Endothelial cell (in vitro differentiated cells): ENCODE measurements at regions not wholly inside any gene's neighbourhood (a gene's known extent, or its start where the extent isn't known, plus 50 kb on each side); places are given as distances from the start of the nearest gene placed in this dataset.

Experiments
- DNase-seq: peaks from one replicate; pipeline ENCODE4 v3.0.0; 2021; ENCODE audit warnings: low spot score
- H3K27ac Mint-ChIP-seq: one replicate; pipeline ENCODE4 v1.8.0; 2021; ENCODE audit warnings: mixed read lengths, inconsistent platforms; ENCODE audit not compliant: unreplicated experiment
- H3K27me3 Mint-ChIP-seq: one replicate; pipeline ENCODE4 v1.8.0; 2021; ENCODE audit warnings: mild to moderate bottlenecking, moderate library complexity, mixed read lengths, inconsistent platforms; ENCODE audit not compliant: unreplicated experiment
- H3K36me3 Mint-ChIP-seq: one replicate; pipeline ENCODE4 v1.8.0; 2021; ENCODE audit warnings: mild to moderate bottlenecking, low read depth, mixed read lengths, inconsistent platforms; ENCODE audit not compliant: unreplicated experiment
- H3K4me1 Mint-ChIP-seq: one replicate; pipeline ENCODE4 v1.8.0; 2021; ENCODE audit warnings: mild to moderate bottlenecking, mixed read lengths, inconsistent platforms; ENCODE audit not compliant: unreplicated experiment
- H3K4me3 Mint-ChIP-seq: one replicate; pipeline ENCODE4 v1.8.0; 2021; ENCODE audit warnings: mild to moderate bottlenecking, mixed read lengths, inconsistent platforms; ENCODE audit not compliant: unreplicated experiment
- H3K9me3 Mint-ChIP-seq: one replicate; pipeline ENCODE4 v1.8.0; 2021; ENCODE audit warnings: mixed read lengths, inconsistent platforms; ENCODE audit not compliant: unreplicated experiment
- TF ChIP-seq, protein P1 (sequence below): fragments of 200-600 bp; sonication (generic); IDR thresholded peaks from one replicate; pipeline ENCODE4 v1.5.0; 2021; ENCODE audit warnings: antibody characterized with exemption; ENCODE audit not compliant: unreplicated experiment

DNA sequence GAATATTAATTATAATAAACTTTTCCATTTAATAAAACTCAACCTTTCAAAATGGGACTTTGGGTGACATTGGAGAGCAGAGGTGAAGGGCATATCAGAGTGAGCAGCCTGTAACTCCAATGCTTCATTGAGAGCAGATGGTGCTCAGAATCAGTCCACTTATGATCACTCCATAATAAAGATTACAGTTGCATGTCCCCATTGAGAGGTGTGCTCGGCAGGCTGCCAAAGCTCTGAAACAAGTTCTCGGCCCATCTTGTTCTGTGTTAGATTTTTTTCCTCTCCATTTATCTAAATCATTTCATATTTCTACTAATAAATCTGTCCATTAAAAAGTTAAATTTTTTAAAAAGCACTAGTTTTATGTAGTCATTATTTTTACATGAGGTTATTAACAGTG is 1786.4 kb upstream of the WWC1 start:
- TF ChIP-seq, protein P1, sequence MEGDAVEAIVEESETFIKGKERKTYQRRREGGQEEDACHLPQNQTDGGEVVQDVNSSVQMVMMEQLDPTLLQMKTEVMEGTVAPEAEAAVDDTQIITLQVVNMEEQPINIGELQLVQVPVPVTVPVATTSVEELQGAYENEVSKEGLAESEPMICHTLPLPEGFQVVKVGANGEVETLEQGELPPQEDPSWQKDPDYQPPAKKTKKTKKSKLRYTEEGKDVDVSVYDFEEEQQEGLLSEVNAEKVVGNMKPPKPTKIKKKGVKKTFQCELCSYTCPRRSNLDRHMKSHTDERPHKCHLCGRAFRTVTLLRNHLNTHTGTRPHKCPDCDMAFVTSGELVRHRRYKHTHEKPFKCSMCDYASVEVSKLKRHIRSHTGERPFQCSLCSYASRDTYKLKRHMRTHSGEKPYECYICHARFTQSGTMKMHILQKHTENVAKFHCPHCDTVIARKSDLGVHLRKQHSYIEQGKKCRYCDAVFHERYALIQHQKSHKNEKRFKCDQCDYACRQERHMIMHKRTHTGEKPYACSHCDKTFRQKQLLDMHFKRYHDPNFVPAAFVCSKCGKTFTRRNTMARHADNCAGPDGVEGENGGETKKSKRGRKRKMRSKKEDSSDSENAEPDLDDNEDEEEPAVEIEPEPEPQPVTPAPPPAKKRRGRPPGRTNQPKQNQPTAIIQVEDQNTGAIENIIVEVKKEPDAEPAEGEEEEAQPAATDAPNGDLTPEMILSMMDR = no peak
- H3K9me3 Mint-ChIP-seq = no peaks in the 10 kb centered on the region
- H3K27me3 Mint-ChIP-seq = no peaks in the 10 kb centered on the region
- DNase-seq = no peak
- H3K4me3 Mint-ChIP-seq = no peak overlapping the region
- no peaks in the 10 kb centered on the region for H3K4me1 Mint-ChIP-seq
- H3K36me3 Mint-ChIP-seq = no peaks in the 10 kb centered on the region
- H3K27ac Mint-ChIP-seq = no peak overlapping the region

DNA sequence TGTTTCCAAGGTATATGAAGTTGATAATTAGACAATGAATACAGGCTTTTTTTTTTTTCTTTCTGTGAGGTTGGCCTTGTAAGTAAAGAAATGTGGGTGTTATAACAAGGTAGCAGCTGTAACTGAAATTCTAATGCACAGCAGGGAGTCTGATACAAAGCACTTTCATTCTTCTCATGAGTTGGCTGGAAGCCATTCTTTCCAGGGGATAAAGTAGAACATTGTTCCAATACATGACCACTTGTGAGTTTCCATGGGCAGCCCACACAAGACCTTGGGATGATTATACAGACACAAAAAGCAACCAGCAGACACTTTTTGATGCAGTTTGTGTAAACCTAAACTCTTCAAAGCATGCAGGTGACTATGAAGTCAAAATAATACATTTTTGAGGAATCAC is 1785.9 kb upstream of the WWC1 start:
- Mint-ChIP-seq H3K27ac (no peak overlapping the region), H3K4me3 (no peak overlapping the region), H3K9me3 (no peaks in the 10 kb centered on the region), H3K27me3 (no peaks in the 10 kb centered on the region), H3K4me1 (no peaks in the 10 kb centered on the region), H3K36me3 (no peaks in the 10 kb centered on the region)
- TF ChIP-seq, protein P1 = no peak
- no peak for DNase-seq

DNA sequence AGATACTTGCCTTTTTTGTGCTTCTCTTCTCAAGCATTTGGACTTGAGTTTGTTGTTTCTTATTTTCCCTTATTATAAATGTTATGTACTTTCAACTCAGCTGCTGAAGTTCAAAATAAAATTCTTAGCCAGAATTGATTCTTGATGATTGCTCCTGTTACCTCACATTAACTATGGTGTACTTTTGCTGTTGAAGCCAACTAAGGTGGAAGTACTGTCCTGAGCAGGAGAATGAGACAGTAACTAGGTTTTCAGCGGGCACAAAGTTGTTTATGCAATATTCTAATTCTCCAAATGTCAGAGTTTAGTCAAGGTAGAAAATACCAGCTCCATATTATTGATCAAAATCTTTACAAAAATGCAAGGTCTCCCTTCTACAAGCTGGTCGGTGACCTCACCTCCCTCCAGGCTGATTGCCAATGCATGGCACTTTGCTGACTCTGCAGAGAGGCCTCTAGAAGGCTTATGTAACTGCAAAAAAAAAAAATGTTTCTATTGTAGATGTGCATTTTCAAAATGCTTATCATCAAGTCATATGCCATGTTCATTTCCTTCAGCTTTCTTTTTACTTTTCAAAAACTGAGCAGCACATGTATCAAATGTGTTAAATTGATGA is 1783.5 kb upstream of the WWC1 start:
- Mint-ChIP-seq H3K9me3 (no peaks in the 10 kb centered on the region), H3K4me1 (no peaks in the 10 kb centered on the region), H3K27ac (no peak overlapping the region), H3K36me3 (no peaks in the 10 kb centered on the region), H3K4me3 (no peak overlapping the region), H3K27me3 (no peaks in the 10 kb centered on the region)
- TF ChIP-seq, protein P1 = no peak
- DNase-seq = no peak

DNA sequence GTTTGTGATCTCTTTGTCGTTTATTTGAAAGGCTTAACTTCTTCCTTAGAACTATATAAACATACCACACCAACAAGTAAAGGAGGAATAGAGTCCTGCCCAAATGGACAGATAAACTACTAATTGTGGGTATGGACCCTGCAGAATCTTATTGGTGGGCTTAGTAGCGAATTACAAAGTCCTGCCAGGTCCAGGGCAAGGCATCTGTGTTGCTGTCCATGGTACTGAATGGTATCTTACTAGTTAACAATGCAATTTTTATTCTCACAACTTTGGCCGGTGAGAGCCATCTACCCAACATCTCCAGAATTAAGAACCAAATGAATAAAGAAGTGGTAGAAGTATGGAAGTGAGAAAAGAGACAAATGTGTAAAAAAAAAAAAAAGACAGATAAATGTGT is 1782.4 kb upstream of the WWC1 start:
- TF ChIP-seq, protein P1 = no peak
- no peaks in the 10 kb centered on the region for H3K36me3 Mint-ChIP-seq
- no peaks in the 10 kb centered on the region for H3K9me3 Mint-ChIP-seq
- no peaks in the 10 kb centered on the region for H3K4me1 Mint-ChIP-seq
- no peaks in the 10 kb centered on the region for H3K27me3 Mint-ChIP-seq
- H3K27ac Mint-ChIP-seq = no peak overlapping the region
- H3K4me3 Mint-ChIP-seq = no peak overlapping the region
- DNase-seq = peak; percentile 25

DNA sequence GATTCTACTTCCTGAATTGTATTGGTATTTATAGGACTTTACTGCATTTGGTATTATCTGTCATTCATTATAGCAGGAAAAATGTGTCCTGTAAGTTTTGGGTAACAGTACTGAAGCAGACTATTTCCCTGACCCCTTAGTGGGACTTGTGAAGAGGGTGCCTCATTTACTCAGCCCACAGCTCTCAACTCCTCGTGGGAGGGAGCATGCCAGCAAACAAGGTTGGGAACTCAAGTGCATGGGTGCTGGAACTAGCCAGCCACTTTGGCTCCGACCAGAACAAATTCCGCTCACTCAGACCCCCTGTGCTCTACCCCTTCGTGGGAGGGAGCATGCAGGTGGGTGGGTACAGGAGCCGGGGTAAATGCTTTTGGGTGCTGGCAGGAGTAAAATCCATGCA is 1773.5 kb upstream of the WWC1 start:
- Mint-ChIP-seq H3K27ac (no peak overlapping the region), H3K27me3 (no peaks in the 10 kb centered on the region), H3K4me1 (no peaks in the 10 kb centered on the region), H3K36me3 (no peaks in the 10 kb centered on the region), H3K4me3 (no peak overlapping the region), H3K9me3 (no peaks in the 10 kb centered on the region)
- TF ChIP-seq, protein P1 = no peak
- DNase-seq = no peak
